OCI-LY3 (cell line): ENCODE measurements at regions not wholly inside any gene's neighbourhood (a gene's known extent, or its start where the extent isn't known, plus 50 kb on each side); places are given as distances from the start of the nearest gene placed in this dataset.

Experiments used
- H2AFZ ChIP-seq: fragments of 200-600, 300-600 bp; shearing (Covaris generic); 2 replicates; pipeline ENCODE4 v1.6.0; 2014; ENCODE audit warnings: antibody characterized with exemption, low read depth, low read length
- H3K27ac ChIP-seq: fragments of 200-600, 300-600 bp; sonication (generic); 2 replicates; pipeline ENCODE4 v1.5.1; 2014; ENCODE audit warnings: mild to moderate bottlenecking, low read length, moderate library complexity, mixed read lengths
- H3K27me3 ChIP-seq: fragments of 200-600, 300-600 bp; sonication (generic); 2 replicates; pipeline ENCODE4 v1.6.1; 2014; ENCODE audit warnings: low read depth, low read length, mixed read lengths
- H3K36me3 ChIP-seq: fragments of 200-600, 300-600 bp; sonication (generic); replicated peaks from 2 replicates; pipeline ENCODE3; 2014; ENCODE audit warnings: low read depth, low read length, mixed read lengths
- H3K4me1 ChIP-seq: fragments of 300-600, 200-600 bp; sonication (generic); 2 replicates; pipeline ENCODE4 v1.6.1; 2014; ENCODE audit warnings: low read length, mixed read lengths
- H3K4me2 ChIP-seq: fragments of 200-600, 300-600 bp; sonication (generic); 2 replicates; pipeline ENCODE4 v1.6.1; 2014; ENCODE audit warnings: low read length, mixed read lengths
- H3K4me3 ChIP-seq: fragments of 300-600, 200-600 bp; sonication (generic); 2 replicates; pipeline ENCODE4 v1.5.1; 2014; ENCODE audit warnings: antibody characterized with exemption, mild to moderate bottlenecking, low read length, moderate library complexity
- H3K79me2 ChIP-seq: fragments of 300-600, 200-600 bp; shearing (Covaris generic); 2 replicates; pipeline ENCODE4 v1.6.1; 2014; ENCODE audit warnings: mild to moderate bottlenecking, low read length, mixed read lengths
- H3K9ac ChIP-seq: fragments of 300-600, 200-600 bp; shearing (Covaris generic); 2 replicates; pipeline ENCODE4 v1.6.0; 2014; ENCODE audit warnings: mild to moderate bottlenecking, low read length, moderate library complexity
- H3K9me3 ChIP-seq: fragments of 200-600, 300-600 bp; shearing (Covaris generic); 2 replicates; pipeline ENCODE4 v1.6.1; 2014; ENCODE audit warnings: low read length, mixed read lengths; ENCODE audit not compliant: insufficient read depth
- H4K20me1 ChIP-seq: fragments of 200-600, 300-600 bp; sonication (generic); 2 replicates; pipeline ENCODE4 v1.6.1; 2016; ENCODE audit warnings: low read length, mixed read lengths; ENCODE audit not compliant: insufficient read depth
- CTCF ChIP-seq: fragments of 200-600, 300-600 bp; sonication (generic); IDR thresholded peaks from 2 replicates; pipeline ENCODE4 v1.5.1; 2014; ENCODE audit warnings: antibody characterized with exemption, low read length, low read depth
- EZH2phosphoT487 ChIP-seq: fragments of 200-600 bp; shearing (Covaris generic); IDR thresholded peaks from 2 replicates; pipeline ENCODE4 v1.6.1; 2018; ENCODE audit warnings: antibody characterized with exemption, mixed run types, low read depth

GRCh38 chr11:36988556-36988955 lies 390.5 kb upstream of the RAG2 start:
- Histone ChIP-seq H3K4me2 (no peak overlapping the region), H3K9ac (no peak overlapping the region), H3K9me3 (no peaks in the 10 kb centered on the region), H3K4me3 (no peak overlapping the region), H3K27ac (no peak overlapping the region), H2AFZ (no peak overlapping the region), H4K20me1 (no peaks in the 10 kb centered on the region), H3K79me2 (no peaks in the 10 kb centered on the region), H3K27me3 (no peaks in the 10 kb centered on the region; the same call in 1 of the 2 replicates), H3K4me1 (no peaks in the 10 kb centered on the region), H3K36me3 (no peaks in the 10 kb centered on the region)
- TF ChIP-seq CTCF: no peak
- no peak for TF ChIP-seq EZH2phosphoT487

- Histone ChIP-seq H3K27me3 (no peaks in the 10 kb centered on the region; the same call in 1 of the 2 replicates), H3K9me3 (no peaks in the 10 kb centered on the region), H3K27ac (no peak overlapping the region), H3K4me2 (no peak overlapping the region), H3K36me3 (no peaks in the 10 kb centered on the region), H4K20me1 (no peaks in the 10 kb centered on the region), H3K4me1 (no peaks in the 10 kb centered on the region), H2AFZ (no peak overlapping the region), H3K9ac (no peak overlapping the region), H3K79me2 (no peaks in the 10 kb centered on the region), H3K4me3 (no peak overlapping the region)
- no peak for TF ChIP-seq EZH2phosphoT487
- TF ChIP-seq CTCF: no peak
Measured at GRCh38 chr11:36985562-36985961, 387.5 kb upstream of the RAG2 start.

DNA sequence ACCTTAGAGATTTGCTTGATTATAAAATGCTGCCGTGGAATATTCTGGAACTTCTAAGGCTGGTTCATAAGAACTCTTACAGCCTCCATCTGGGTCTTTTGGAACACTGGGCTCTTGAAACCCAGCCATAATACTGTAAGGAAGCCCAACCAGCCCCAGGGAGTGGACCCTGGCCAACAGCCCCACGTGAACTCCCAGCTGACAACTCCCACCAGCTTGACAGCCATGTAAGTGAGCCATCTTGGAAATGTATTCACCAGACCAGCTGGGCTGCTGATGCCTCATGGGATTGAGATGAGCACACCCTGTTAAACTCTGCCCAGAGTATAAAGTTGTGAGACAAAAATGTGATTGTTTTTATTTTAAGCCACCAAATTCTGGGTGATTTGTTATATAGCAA lies 378.7 kb upstream of the RAG2 start:
- Histone ChIP-seq H2AFZ (no peak overlapping the region), H3K4me1 (no peaks in the 10 kb centered on the region), H3K9ac (no peak overlapping the region), H3K79me2 (no peaks in the 10 kb centered on the region), H3K4me3 (no peak overlapping the region), H3K9me3 (no peaks in the 10 kb centered on the region), H3K27me3 (no peaks in the 10 kb centered on the region), H4K20me1 (no peaks in the 10 kb centered on the region), H3K4me2 (no peak overlapping the region), H3K36me3 (no peaks in the 10 kb centered on the region), H3K27ac (no peak overlapping the region)
- TF ChIP-seq EZH2phosphoT487 (no peak), CTCF (no peak)

DNA sequence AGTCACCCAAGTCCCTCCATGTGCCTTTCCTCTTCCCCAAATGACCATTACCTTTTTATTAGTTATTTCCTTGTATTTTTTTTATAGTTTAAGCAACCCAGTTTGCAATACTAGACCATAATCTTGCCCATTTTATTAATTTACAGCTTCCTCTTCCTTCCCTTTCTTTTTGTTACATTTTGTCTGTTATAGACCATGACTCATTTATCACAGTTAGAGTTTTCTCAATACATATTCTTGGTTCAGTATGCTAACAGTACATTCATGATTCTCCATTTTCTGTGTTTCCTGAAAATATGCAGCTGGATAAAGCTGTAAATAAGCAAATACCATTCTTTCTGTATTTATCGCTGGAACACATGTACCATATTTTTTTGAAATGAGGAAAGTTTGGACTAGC lies 376.7 kb upstream of the RAG2 start:
- H3K9me3 ChIP-seq: no peaks in the 10 kb centered on the region
- no peaks in the 10 kb centered on the region for H3K36me3 ChIP-seq
- no peaks in the 10 kb centered on the region for H3K79me2 ChIP-seq
- TF ChIP-seq CTCF (no peak), EZH2phosphoT487 (no peak)
- no peak overlapping the region for H3K4me2 ChIP-seq
- no peak overlapping the region for H2AFZ ChIP-seq
- no peak overlapping the region for H3K27ac ChIP-seq
- no peaks in the 10 kb centered on the region for H4K20me1 ChIP-seq
- H3K4me1 ChIP-seq: no peaks in the 10 kb centered on the region
- H3K27me3 ChIP-seq: no peaks in the 10 kb centered on the region
- H3K9ac ChIP-seq: no peak overlapping the region
- H3K4me3 ChIP-seq: no peak overlapping the region
